SK-N-SH (cell line): ENCODE measurements at regions not wholly inside any gene's neighbourhood (a gene's known extent, or its start where the extent isn't known, plus 50 kb on each side); places are given as distances from the start of the nearest gene placed in this dataset.

ENCODE experiments used
- CTCF ChIA-PET: fragments of 300-600, 350-600 bp; formaldehyde crosslinking; extraction: SDS; loops from one replicate; lab custom pipeline; 2021; lab: Yijun Ruan, JAX
- POLR2A ChIA-PET: fragments of 350-600 bp; sonication (Branson Sonifier 250); formaldehyde crosslinking; extraction: SDS; loops from one replicate; lab custom pipeline; 2020; ENCODE audit warnings: antibody characterized with exemption, inconsistent platforms; lab: Yijun Ruan, JAX
- DNase-seq: peaks from one replicate; pipeline ENCODE4 v3.0.0; 2012
- H2AFZ ChIP-seq: fragments of 200-600 bp; sonication (generic); 2 replicates; pipeline ENCODE4 v1.8.1; 2016; ENCODE audit warnings: antibody characterized with exemption, mild to moderate bottlenecking, low read depth
- H3F3A ChIP-seq: fragments of 200-600 bp; sonication (generic); replicated peaks from 2 replicates; pipeline ENCODE3; 2016; ENCODE audit warnings: antibody characterized with exemption, mild to moderate bottlenecking; ENCODE audit not compliant: insufficient read depth
- H3K27ac ChIP-seq, 2 experiments: fragments of 200-500 bp in 1 of 2; fragments of 200-600 bp in 1 of 2; sonication (Bioruptor generic) in 1 of 2; sonication (generic), shearing (Covaris generic) in 1 of 2; 2 replicates each; pipeline versions ENCODE4 v1.5.1 to v1.6.1; 2014 to 2016; ENCODE audit warnings: low read depth in 2 of 2, inconsistent platforms in 1 of 2, low read length in 1 of 2, mild to moderate bottlenecking in 1 of 2, mixed read lengths in 1 of 2
- H3K27me3 ChIP-seq: fragments of 200-600 bp; sonication (generic), shearing (Covaris generic); 2 replicates; pipeline ENCODE4 v1.6.1; 2016; ENCODE audit warnings: mixed run types; ENCODE audit not compliant: insufficient read depth
- H3K36me3 ChIP-seq, 2 experiments: fragments of 200-500 bp in 1 of 2; fragments of 200-600 bp in 1 of 2; sonication (Bioruptor generic) in 1 of 2; sonication (generic) in 1 of 2; replicated peaks in 1 of 2; 2 replicates each; pipeline versions ENCODE3 to v1.5.1; 2014 to 2016; ENCODE audit warnings: low read length in 1 of 2, mild to moderate bottlenecking in 1 of 2; ENCODE audit not compliant: insufficient read depth in 2 of 2, control insufficient read depth in 1 of 2
- H3K4me1 ChIP-seq, 2 experiments: fragments of 200-500 bp in 1 of 2; fragments of 200-600 bp in 1 of 2; sonication (Bioruptor generic) in 1 of 2; sonication (generic), shearing (Covaris generic) in 1 of 2; 2 replicates each; pipeline versions ENCODE4 v1.5.1 to v1.6.1; 2014 to 2016; ENCODE audit warnings: low read depth in 1 of 2, low read length in 1 of 2, mixed run types in 1 of 2; ENCODE audit not compliant: insufficient read depth in 2 of 2, control insufficient read depth in 1 of 2
- H3K4me2 ChIP-seq: fragments of 200-600 bp; sonication (generic), shearing (Covaris generic); 2 replicates; pipeline ENCODE4 v1.6.1; 2017; ENCODE audit warnings: mixed run types
- H3K4me3 ChIP-seq, 2 experiments: fragments of 200-500 bp in 1 of 2; fragments of 200-600 bp in 1 of 2; sonication (Bioruptor generic) in 1 of 2; sonication (generic), shearing (Covaris generic) in 1 of 2; 2 replicates each; pipeline versions ENCODE4 v1.5.1 to v1.8.1; 2014 to 2016; ENCODE audit warnings: low read depth in 2 of 2, inconsistent platforms in 1 of 2, low read length in 1 of 2, mild to moderate bottlenecking in 1 of 2, mixed read lengths in 1 of 2, moderate library complexity in 1 of 2
- H3K79me2 ChIP-seq: fragments of 200-600 bp; sonication (generic); 2 replicates; pipeline ENCODE4 v1.8.1; 2017; ENCODE audit warnings: mild to moderate bottlenecking; ENCODE audit not compliant: insufficient read depth
- H3K9ac ChIP-seq: fragments of 200-600 bp; sonication (generic); 2 replicates; pipeline ENCODE4 v1.6.1; 2017; ENCODE audit warnings: mixed run types
- H3K9me2 ChIP-seq: fragments of 200-600 bp; sonication (generic); 2 replicates; pipeline ENCODE4 v1.6.1; 2017; ENCODE audit warnings: mixed run types
- H3K9me3 ChIP-seq: fragments of 200-600 bp; sonication (generic); 2 replicates; pipeline ENCODE4 v1.6.1; 2017; ENCODE audit warnings: mixed run types, mild to moderate bottlenecking, moderate library complexity
- H4K20me1 ChIP-seq: fragments of 200-600 bp; sonication (generic); 2 replicates; pipeline ENCODE4 v1.6.1; 2017; ENCODE audit warnings: mild to moderate bottlenecking, mixed run types; ENCODE audit not compliant: insufficient read depth
- CHD2 ChIP-seq: fragments of 150-350 bp; IDR thresholded peaks from 2 replicates; pipeline ENCODE4 v1.6.1; 2018; ENCODE audit warnings: low read length; ENCODE audit not compliant: partially characterized antibody
- EP300 ChIP-seq, 2 experiments: IDR thresholded peaks; 2 replicates each; pipeline versions ENCODE4 v1.4.0 to v1.6.1; 2012; ENCODE audit warnings: borderline replicate concordance in 1 of 2, low read depth in 1 of 2, low read length in 1 of 2
- EZH2phosphoT487 ChIP-seq: fragments of 200-600 bp; sonication (generic); IDR thresholded peaks from 2 replicates; pipeline ENCODE4 v1.6.1; 2017; ENCODE audit warnings: low read depth, mixed run types, mild to moderate bottlenecking, antibody characterized with exemption, moderate library complexity, borderline replicate concordance
- FOXJ3 ChIP-seq: sonication (generic); formaldehyde crosslinking; IDR thresholded peaks from 2 replicates; pipeline ENCODE4 v1.5.1; 2020; ENCODE audit warnings: mild to moderate bottlenecking, missing genetic modification reagents
- GABPA ChIP-seq: IDR thresholded peaks from 2 replicates; pipeline ENCODE4 v1.4.0; 2012; ENCODE audit warnings: low read depth, mild to moderate bottlenecking
- GATA2 ChIP-seq: sonication (generic); formaldehyde crosslinking; IDR thresholded peaks from 2 replicates; pipeline ENCODE4 v1.5.0; 2020; ENCODE audit warnings: mild to moderate bottlenecking, missing genetic modification reagents
- JUND ChIP-seq: IDR thresholded peaks from 2 replicates; pipeline ENCODE4 v1.4.0; 2012
- MAX ChIP-seq: IDR thresholded peaks from 2 replicates; pipeline ENCODE4 v1.4.0; 2012; ENCODE audit warnings: low read depth
- MXI1 ChIP-seq: IDR thresholded peaks from 2 replicates; pipeline ENCODE4 v1.6.1; 2012; ENCODE audit warnings: mild to moderate bottlenecking, low read depth, low read length, improper control_type of control experiment
- NFIC ChIP-seq: IDR thresholded peaks from 2 replicates; pipeline ENCODE4 v1.4.0; 2012; ENCODE audit warnings: borderline replicate concordance
- PBX3 ChIP-seq: IDR thresholded peaks from 2 replicates; pipeline ENCODE4; 2012
- RAD21 ChIP-seq: IDR thresholded peaks from 2 replicates; pipeline ENCODE4 v1.6.1; 2012; ENCODE audit warnings: mild to moderate bottlenecking, low read length
- REST ChIP-seq: IDR thresholded peaks from 2 replicates; pipeline ENCODE4 v1.6.1; 2012; ENCODE audit warnings: mild to moderate bottlenecking, low read depth, low read length, moderate library complexity
- RFX5 ChIP-seq: IDR thresholded peaks from 2 replicates; pipeline ENCODE4 v1.6.1; 2012; ENCODE audit warnings: mild to moderate bottlenecking, improper control_type of control experiment, low read length
- RXRA ChIP-seq: IDR thresholded peaks from 2 replicates; pipeline ENCODE4 v1.4.0; 2012; ENCODE audit warnings: low read depth, mild to moderate bottlenecking, borderline replicate concordance
- SIN3A ChIP-seq: IDR thresholded peaks from 2 replicates; pipeline ENCODE4 v1.6.1; 2012; ENCODE audit warnings: low read depth, mild to moderate bottlenecking, low read length, moderate library complexity, borderline replicate concordance
- SMC3 ChIP-seq: IDR thresholded peaks from 2 replicates; pipeline ENCODE4 v1.6.1; 2012; ENCODE audit warnings: low read depth, low read length, improper control_type of control experiment
- TEAD4 ChIP-seq: IDR thresholded peaks from 2 replicates; pipeline ENCODE4 v1.4.0; 2012; ENCODE audit warnings: mild to moderate bottlenecking, borderline replicate concordance; ENCODE audit not compliant: insufficient read depth
- USF1 ChIP-seq: IDR thresholded peaks from 2 replicates; pipeline ENCODE4 v1.4.0; 2012; ENCODE audit warnings: low read depth, borderline replicate concordance
- USF2 ChIP-seq: fragments of 150-350 bp; IDR thresholded peaks from 2 replicates; pipeline ENCODE4 v1.6.1; 2017; ENCODE audit warnings: antibody characterized with exemption, low read length, low read depth, borderline replicate concordance
- WGBS: methylation state at CpG from one replicate; pipeline ENCODE4 v1.1.6; 2017; ENCODE audit warnings: low lambda C conversion rate; 5-methylcytosine and 5-hydroxymethylcytosine counted together

GRCh38 chr1:55836086-55836485, 620.9 kb upstream of the USP24 start:
- H3K9me3 ChIP-seq = 0 out of 2 replicates have a peak, but pooled peaks cover 6% of the 10 kb centered on the region
- DNase-seq = peak; percentile 12
- no peaks in the 10 kb centered on the region for H3K9me2 ChIP-seq
- no peaks in the 10 kb centered on the region for H3K79me2 ChIP-seq
- H4K20me1 ChIP-seq = no peaks in the 10 kb centered on the region
- 62% methylated on average over 3 of the region's 3 CpGs for WGBS
- no peaks in the 10 kb centered on the region for H3K36me3 ChIP-seq
- no peak overlapping the region for H3K4me3 ChIP-seq
- CTCF ChIA-PET = interaction anchor here (0.7 to 1.7 kb wide), 3 partner anchors 14 to 253 kb away, joined by 3 to 6 read pairs (median 4); no protein-coding TSS in a partner anchor
- peak overlapping the region in 1 of 2 experiments; percentile 69; a peak in 2 of 4 replicates for H3K27ac ChIP-seq
- H3K27me3 ChIP-seq = no peaks in the 10 kb centered on the region
- H3F3A ChIP-seq = no peaks in the 10 kb centered on the region
- POLR2A ChIA-PET = no interaction called here
- peaks cover 0 to 14% of the 10 kb centered on the region in 2 experiments; a peak in 2 of 4 replicates for H3K4me1 ChIP-seq
- no peak overlapping the region for H2AFZ ChIP-seq
- TF ChIP-seq RAD21 = peak; percentile 14; the same call in 1 of the 2 replicates
- TF ChIP-seq USF1 = no peak
- TF ChIP-seq GABPA = no peak
- TF ChIP-seq USF2 = no peak
- TF ChIP-seq MAX = no peak
- TF ChIP-seq NFIC = no peak
- TF ChIP-seq GATA2 (CRISPR knock-in tag) = peak; percentile 76
- TF ChIP-seq REST = no peak
- no peak for TF ChIP-seq PBX3
- no peak for TF ChIP-seq SIN3A
- peak; percentile 19 for TF ChIP-seq CHD2
- TF ChIP-seq EP300 (IDR thresholded peaks at IDR 0.05; ENCODE audit: borderline replicate concordance in 1 of 2, low read depth in 1 of 2, low read length in 1 of 2) = peak in 1 of 2 experiments; percentile 84; a peak in 2 of 4 replicates
- TF ChIP-seq FOXJ3 (CRISPR knock-in tag) = peak; percentile 38; the same call in 1 of the 2 replicates
- no peak for TF ChIP-seq EZH2phosphoT487
- no peak for TF ChIP-seq SMC3
- TF ChIP-seq RXRA = no peak
- no peak for TF ChIP-seq MXI1
- no peak for TF ChIP-seq JUND
- TF ChIP-seq RFX5 = no peak
- no peak for TF ChIP-seq TEAD4
- no peak overlapping the region for H3K9ac ChIP-seq
- H3K4me2 ChIP-seq = no peak overlapping the region
